MM.1S (cell line): ENCODE measurements at regions not wholly inside any gene's neighbourhood (a gene's known extent, or its start where the extent isn't known, plus 50 kb on each side); places are given as distances from the start of the nearest gene placed in this dataset.

Source experiments
- DNase-seq: peaks from one replicate; pipeline ENCODE4 v3.0.0-alpha.2; 2015
- H2AFZ ChIP-seq: fragments of 300-600 bp; sonication (generic); 2 replicates; pipeline ENCODE4 v1.6.0; 2016; ENCODE audit warnings: antibody characterized with exemption, low read length
- H3F3A ChIP-seq: fragments of 300-600 bp; sonication (generic); 2 replicates; pipeline ENCODE4 v1.6.1; 2016; ENCODE audit warnings: mild to moderate bottlenecking, antibody characterized with exemption, low read length, moderate library complexity, mixed read lengths; ENCODE audit not compliant: insufficient read depth
- H3K27ac ChIP-seq: fragments of 300-600 bp; sonication (generic); 2 replicates; pipeline ENCODE4 v1.5.1; 2016; ENCODE audit warnings: mild to moderate bottlenecking, low read length
- H3K27me3 ChIP-seq: fragments of 300-600 bp; sonication (generic); replicated peaks from 2 replicates; pipeline ENCODE4 v1.6.0; 2016; ENCODE audit warnings: low read length; ENCODE audit not compliant: insufficient read depth
- H3K36me3 ChIP-seq: fragments of 300-600 bp; sonication (generic); replicated peaks from 2 replicates; pipeline ENCODE4 v1.6.1; 2016; ENCODE audit warnings: mild to moderate bottlenecking, low read length, mixed read lengths; ENCODE audit not compliant: insufficient read depth
- H3K4me1 ChIP-seq: fragments of 300-600 bp; sonication (generic); 2 replicates; pipeline ENCODE4 v1.6.1; 2016; ENCODE audit warnings: low read length, mixed read lengths
- H3K4me2 ChIP-seq: fragments of 300-600 bp; sonication (generic); 2 replicates; pipeline ENCODE4 v1.6.0; 2016; ENCODE audit warnings: low read depth, low read length
- H3K4me3 ChIP-seq: fragments of 300-600 bp; sonication (generic); 2 replicates; pipeline ENCODE4 v1.5.1; 2016; ENCODE audit warnings: low read length, mixed read lengths
- H3K79me2 ChIP-seq: fragments of 300-600 bp; sonication (generic); 2 replicates; pipeline ENCODE4 v1.6.1; 2016; ENCODE audit warnings: mixed run types, low read length, mixed read lengths
- H3K9ac ChIP-seq: fragments of 300-600 bp; sonication (generic); 2 replicates; pipeline ENCODE4 v1.6.1; 2016; ENCODE audit warnings: low read length, mixed read lengths
- H3K9me2 ChIP-seq: fragments of 300-600 bp; sonication (generic); replicated peaks from 2 replicates; pipeline ENCODE4 v1.6.1; 2016; ENCODE audit warnings: mild to moderate bottlenecking, low read length, mixed read lengths; ENCODE audit not compliant: insufficient read depth
- H3K9me3 ChIP-seq: fragments of 300-600 bp; sonication (generic); replicated peaks from 2 replicates; pipeline ENCODE4 v1.6.1; 2016; ENCODE audit warnings: mild to moderate bottlenecking, low read length, mixed read lengths; ENCODE audit not compliant: insufficient read depth
- H4K20me1 ChIP-seq: fragments of 300-600 bp; sonication (generic); 2 replicates; pipeline ENCODE4 v1.6.1; 2016; ENCODE audit warnings: mild to moderate bottlenecking, low read length, moderate library complexity, mixed read lengths; ENCODE audit not compliant: insufficient read depth
- EZH2 ChIP-seq: fragments of 300-600 bp; sonication (generic); optimal IDR thresholded peaks from 2 replicates; pipeline ENCODE3; 2017; ENCODE audit warnings: low read depth, mild to moderate bottlenecking, antibody characterized with exemption, low read length, mixed read lengths
- EZH2phosphoT487 ChIP-seq: fragments of 300-600 bp; sonication (generic); IDR thresholded peaks from 2 replicates; pipeline ENCODE4 v1.6.1; 2018; ENCODE audit warnings: antibody characterized with exemption, low read length
- TF ChIP-seq, protein P1 (sequence below): fragments of 300-600 bp; sonication (generic); IDR thresholded peaks from 2 replicates; pipeline ENCODE4 v1.5.1; 2016; ENCODE audit warnings: antibody characterized with exemption, low read length, mixed read lengths

GRCh38 chr6:105851113-105851580 is 235.0 kb upstream of the PRDM1 start:
- H3K79me2 ChIP-seq = no peaks in the 10 kb centered on the region
- H3K27me3 ChIP-seq = no peaks in the 10 kb centered on the region
- no peaks in the 10 kb centered on the region for H3F3A ChIP-seq
- DNase-seq = no peak
- H3K4me2 ChIP-seq = no peak overlapping the region
- H4K20me1 ChIP-seq = no peaks in the 10 kb centered on the region
- H3K9ac ChIP-seq = no peak overlapping the region
- H3K36me3 ChIP-seq = no peaks in the 10 kb centered on the region
- H3K9me3 ChIP-seq = no peaks in the 10 kb centered on the region
- no peak overlapping the region for H2AFZ ChIP-seq
- no peak overlapping the region for H3K4me3 ChIP-seq
- H3K4me1 ChIP-seq = no peaks in the 10 kb centered on the region
- no peak overlapping the region for H3K27ac ChIP-seq
- TF ChIP-seq, protein P1, sequence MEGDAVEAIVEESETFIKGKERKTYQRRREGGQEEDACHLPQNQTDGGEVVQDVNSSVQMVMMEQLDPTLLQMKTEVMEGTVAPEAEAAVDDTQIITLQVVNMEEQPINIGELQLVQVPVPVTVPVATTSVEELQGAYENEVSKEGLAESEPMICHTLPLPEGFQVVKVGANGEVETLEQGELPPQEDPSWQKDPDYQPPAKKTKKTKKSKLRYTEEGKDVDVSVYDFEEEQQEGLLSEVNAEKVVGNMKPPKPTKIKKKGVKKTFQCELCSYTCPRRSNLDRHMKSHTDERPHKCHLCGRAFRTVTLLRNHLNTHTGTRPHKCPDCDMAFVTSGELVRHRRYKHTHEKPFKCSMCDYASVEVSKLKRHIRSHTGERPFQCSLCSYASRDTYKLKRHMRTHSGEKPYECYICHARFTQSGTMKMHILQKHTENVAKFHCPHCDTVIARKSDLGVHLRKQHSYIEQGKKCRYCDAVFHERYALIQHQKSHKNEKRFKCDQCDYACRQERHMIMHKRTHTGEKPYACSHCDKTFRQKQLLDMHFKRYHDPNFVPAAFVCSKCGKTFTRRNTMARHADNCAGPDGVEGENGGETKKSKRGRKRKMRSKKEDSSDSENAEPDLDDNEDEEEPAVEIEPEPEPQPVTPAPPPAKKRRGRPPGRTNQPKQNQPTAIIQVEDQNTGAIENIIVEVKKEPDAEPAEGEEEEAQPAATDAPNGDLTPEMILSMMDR = no peak
- TF ChIP-seq EZH2 = no peak
- TF ChIP-seq EZH2phosphoT487 = no peak
- H3K9me2 ChIP-seq = no peaks in the 10 kb centered on the region

GRCh38 chr6:105850261-105851112 is 235.6 kb upstream of the PRDM1 start:
- H2AFZ ChIP-seq = no peak overlapping the region
- no peaks in the 10 kb centered on the region for H3F3A ChIP-seq
- no peak overlapping the region for H3K4me3 ChIP-seq
- no peaks in the 10 kb centered on the region for H3K36me3 ChIP-seq
- no peaks in the 10 kb centered on the region for H3K9me3 ChIP-seq
- no peaks in the 10 kb centered on the region for H3K4me1 ChIP-seq
- H4K20me1 ChIP-seq = no peaks in the 10 kb centered on the region
- H3K27me3 ChIP-seq = no peaks in the 10 kb centered on the region
- no peak overlapping the region for H3K27ac ChIP-seq
- H3K9me2 ChIP-seq = no peaks in the 10 kb centered on the region
- no peaks in the 10 kb centered on the region for H3K79me2 ChIP-seq
- H3K9ac ChIP-seq = no peak overlapping the region
- DNase-seq = no peak
- TF ChIP-seq EZH2phosphoT487 (no peak), EZH2 (no peak)
- TF ChIP-seq, protein P1 = no peak
- no peak overlapping the region for H3K4me2 ChIP-seq

GRCh38 chr6:105849746-105850145 is 236.4 kb upstream of the PRDM1 start:
- H3K9me3 ChIP-seq = no peaks in the 10 kb centered on the region
- no peak overlapping the region for H3K4me2 ChIP-seq
- H3K79me2 ChIP-seq = no peaks in the 10 kb centered on the region
- H3F3A ChIP-seq = no peaks in the 10 kb centered on the region
- H4K20me1 ChIP-seq = no peaks in the 10 kb centered on the region
- no peak overlapping the region for H2AFZ ChIP-seq
- no peak overlapping the region for H3K4me3 ChIP-seq
- H3K36me3 ChIP-seq = no peaks in the 10 kb centered on the region
- TF ChIP-seq, protein P1 = no peak
- TF ChIP-seq EZH2phosphoT487 = no peak
- TF ChIP-seq EZH2 = no peak
- H3K9ac ChIP-seq = no peak overlapping the region
- no peaks in the 10 kb centered on the region for H3K27me3 ChIP-seq
- no peaks in the 10 kb centered on the region for H3K4me1 ChIP-seq
- no peak for DNase-seq
- no peaks in the 10 kb centered on the region for H3K9me2 ChIP-seq
- H3K27ac ChIP-seq = no peak overlapping the region
